A549 (cell line): ENCODE measurements at regions not wholly inside any gene's neighbourhood (a gene's known extent, or its start where the extent isn't known, plus 50 kb on each side); places are given as distances from the start of the nearest gene placed in this dataset.

Experiments used
- ATAC-seq, 2 experiments: fragments of 200-7000 bp in 1 of 2; fragments of >200 bp in 1 of 2; cut with Nextera tagmentation in 1 of 2; cut with Tn5 transposase in 1 of 2; 3 replicates each; pipeline versions ENCODE4 v1.8.0 to v1.9.1; 2018 to 2020; ENCODE audit warnings: mild to moderate bottlenecking in 1 of 2, moderate library complexity in 1 of 2
- CTCF ChIA-PET: fragments of 300-600 bp; sonication (Branson Sonifier 250); formaldehyde crosslinking; extraction: SDS; loops from one replicate; lab custom pipeline; 2021; ENCODE audit warnings: antibody characterized with exemption, inconsistent platforms; lab: Yijun Ruan, JAX
- POLR2A ChIA-PET: fragments of 350-600 bp; formaldehyde crosslinking; extraction: SDS; loops from one replicate; lab custom pipeline; 2021; ENCODE audit warnings: antibody characterized with exemption, inconsistent platforms; lab: Yijun Ruan, JAX
- DNase-seq, 2 experiments: peaks; one replicate each; pipeline versions ENCODE4 v3.0.0 to v3.0.0-alpha.2; 2011 to 2016; ENCODE audit warnings: low read depth in 1 of 2, low spot score in 1 of 2
- FAIRE-seq: peaks from 2 replicates; lab custom pipeline; 2011; peaks lifted over from hg19 to GRCh38; lab: Jason Lieb, UNC
- H3K27ac ChIP-seq, 2 experiments: fragments of >200 bp; sonication (Bioruptor Twin); formaldehyde crosslinking; 3 replicates each; pipeline ENCODE4 v1.5.1; 2016 to 2017
- H3K4me1 ChIP-seq: fragments of >200 bp; sonication (Bioruptor Twin); formaldehyde crosslinking; 3 replicates; pipeline ENCODE4 v1.6.1; 2016
- H3K4me2 ChIP-seq: fragments of >200 bp; sonication (Bioruptor Twin); formaldehyde crosslinking; 3 replicates; pipeline ENCODE4 v1.6.1; 2016
- H3K4me3 ChIP-seq: fragments of >200 bp; sonication (Bioruptor Twin); formaldehyde crosslinking; 3 replicates; pipeline ENCODE4 v1.5.1; 2016
- H3K9me3 ChIP-seq: fragments of >200 bp; sonication (Bioruptor Twin); formaldehyde crosslinking; 3 replicates; pipeline ENCODE4 v1.6.1; 2016
- BHLHE40 ChIP-seq: IDR thresholded peaks from 2 replicates; pipeline ENCODE4 v1.6.1; 2012; ENCODE audit warnings: low read depth, low read length, inconsistent platforms
- CHD2 ChIP-seq: fragments of 150-350 bp; IDR thresholded peaks from 2 replicates; pipeline ENCODE4 v1.6.1; 2014; ENCODE audit warnings: low read length; ENCODE audit not compliant: partially characterized antibody
- CTCF ChIP-seq: fragments of >200 bp; sonication (Bioruptor Twin); formaldehyde crosslinking; IDR thresholded peaks from 3 replicates; pipeline ENCODE4 v1.5.1; 2016
- E2F6 ChIP-seq: IDR thresholded peaks from 2 replicates; pipeline ENCODE4 v1.6.1; 2012; ENCODE audit warnings: low read depth, borderline replicate concordance
- EHF ChIP-seq: fragments of 250-450 bp; sonication (Bioruptor Pico); IDR thresholded peaks from 2 replicates; pipeline ENCODE4 v1.5.0; 2020; ENCODE audit warnings: mild to moderate bottlenecking
- EHMT2 ChIP-seq: fragments of 200-600 bp; sonication (generic); IDR thresholded peaks from 2 replicates; pipeline ENCODE4 v1.6.1; 2016; ENCODE audit warnings: antibody characterized with exemption, low read depth, mild to moderate bottlenecking, moderate library complexity
- EP300 ChIP-seq, 2 experiments: fragments of >200 bp; sonication (Bioruptor Twin); formaldehyde crosslinking; IDR thresholded peaks; 2 replicates in 1 of 2; 3 replicates in 1 of 2; pipeline ENCODE4 v1.6.1; 2016 to 2017
- ESRRA ChIP-seq: fragments of 150-350 bp; IDR thresholded peaks from 2 replicates; pipeline ENCODE4 v1.6.1; 2014; ENCODE audit warnings: mild to moderate bottlenecking, low read length, borderline replicate concordance
- GATA3 ChIP-seq: IDR thresholded peaks from 2 replicates; pipeline ENCODE4 v1.6.1; 2012; ENCODE audit warnings: borderline replicate concordance
- HEYL ChIP-seq: fragments of 250-450 bp; sonication (Bioruptor Pico); IDR thresholded peaks from 2 replicates; pipeline ENCODE4 v1.8.0; 2021; ENCODE audit warnings: mild to moderate bottlenecking, moderate library complexity
- HOXB13 ChIP-seq: fragments of 250-450 bp; sonication (Bioruptor Pico); IDR thresholded peaks from 2 replicates; pipeline ENCODE4 v1.5.0; 2020; ENCODE audit warnings: low read depth, mild to moderate bottlenecking, moderate library complexity
- JUNB ChIP-seq: fragments of >200 bp; sonication (Bioruptor Twin); formaldehyde crosslinking; IDR thresholded peaks from 2 replicates; pipeline ENCODE4 v1.6.1; 2016
- KDM1A ChIP-seq: fragments of 200-600 bp; sonication (generic); IDR thresholded peaks from 2 replicates; pipeline ENCODE4 v1.6.1; 2016; ENCODE audit warnings: low read depth, mild to moderate bottlenecking
- MAFK ChIP-seq: fragments of 450-650 bp; IDR thresholded peaks from 2 replicates; pipeline ENCODE4 v1.6.1; 2014; ENCODE audit not compliant: partially characterized antibody
- MAX ChIP-seq: IDR thresholded peaks from 2 replicates; pipeline ENCODE4 v1.6.1; 2012
- MAZ ChIP-seq: fragments of 150-350 bp; IDR thresholded peaks from 2 replicates; pipeline ENCODE4 v1.6.1; 2014; ENCODE audit warnings: antibody characterized with exemption, low read depth, low read length, borderline replicate concordance
- NFE2L2 ChIP-seq: fragments of 150-350 bp; conservative IDR thresholded peaks from 2 replicates; pipeline ENCODE4 v1.6.1; 2014; ENCODE audit warnings: low read length
- NPAS2 ChIP-seq: fragments of 250-450 bp; sonication (Bioruptor Pico); IDR thresholded peaks from 2 replicates; pipeline ENCODE4 v1.8.0; 2022; ENCODE audit warnings: mild to moderate bottlenecking, moderate library complexity, borderline replicate concordance
- POLR2AphosphoS2 ChIP-seq: conservative IDR thresholded peaks from 2 replicates; pipeline ENCODE4 v1.6.1; 2012; ENCODE audit warnings: low read length, improper control_type of control experiment, inconsistent platforms
- RARB ChIP-seq: fragments of 250-450 bp; sonication (Bioruptor Pico); IDR thresholded peaks from 2 replicates; pipeline ENCODE4 v1.8.0; 2021; ENCODE audit warnings: mild to moderate bottlenecking, moderate library complexity
- RNF2 ChIP-seq: fragments of 200-600 bp; sonication (generic); IDR thresholded peaks from 2 replicates; pipeline ENCODE4 v1.6.1; 2016; ENCODE audit warnings: low read depth, mild to moderate bottlenecking, antibody characterized with exemption, moderate library complexity, borderline replicate concordance
- SREBF2 ChIP-seq: fragments of 450-650 bp; IDR thresholded peaks from 2 replicates; pipeline ENCODE4 v1.6.1; 2014; ENCODE audit warnings: mild to moderate bottlenecking, moderate library complexity
- TFCP2L1 ChIP-seq: fragments of 250-450 bp; sonication (Bioruptor Pico); IDR thresholded peaks from 2 replicates; pipeline ENCODE4 v1.5.0; 2021; ENCODE audit warnings: mild to moderate bottlenecking
- ZFP36 ChIP-seq: fragments of 450-650 bp; IDR thresholded peaks from 2 replicates; pipeline ENCODE4 v1.6.1; 2014; ENCODE audit warnings: borderline replicate concordance; ENCODE audit not compliant: partially characterized antibody
- WGBS: methylation state at CpG from one replicate; pipeline ENCODE4 v1.1.6; 2017; ENCODE audit errors: missing lambda C conversion rate; 5-methylcytosine and 5-hydroxymethylcytosine counted together

- ChIA-PET POLR2A (no interaction called here), CTCF (interaction anchor here (0.6 kb wide), 1 partner anchor 178 kb away, joined by 5 read pairs; no protein-coding TSS in a partner anchor)
- Histone ChIP-seq H3K4me3 (no peak overlapping the region), H3K4me2 (no peak overlapping the region), H3K9me3 (no peaks in the 10 kb centered on the region; the same call in 2 of the 3 replicates), H3K4me1 (no peaks in the 10 kb centered on the region), H3K27ac (no peak overlapping the region)
- ATAC-seq (no peak), DNase-seq (no peak), FAIRE-seq (no peak)
- 2% methylated on average over 2 of the region's 2 CpGs for WGBS
- no peak for TF ChIP-seq MAZ
- no peak for TF ChIP-seq RARB (CRISPR knock-in tag)
- no peak for TF ChIP-seq MAX
- TF ChIP-seq EP300 (IDR thresholded peaks at IDR 0.05), result no peak
- TF ChIP-seq, all 56 proteins: peak for 0
Measured at GRCh38 chr13:56201834-56202233, 938.9 kb upstream of the PRR20A start.

- TF ChIP-seq ZFP36, result no peak
- TF ChIP-seq SREBF2, result no peak
- TF ChIP-seq MAFK, result no peak
- no peak for TF ChIP-seq POLR2AphosphoS2
- no peak for TF ChIP-seq ESRRA
- no peak for TF ChIP-seq RNF2
- no peak for TF ChIP-seq MAZ
- no peak for TF ChIP-seq BHLHE40
- TF ChIP-seq EHF, result no peak
- TF ChIP-seq CHD2, result no peak
- no peak for TF ChIP-seq E2F6
- TF ChIP-seq CTCF, result no peak
- no peak for TF ChIP-seq EHMT2
- no peak for TF ChIP-seq NFE2L2
- no peak for TF ChIP-seq GATA3
- TF ChIP-seq HEYL (CRISPR knock-in tag), result no peak
- TF ChIP-seq KDM1A, result no peak
- TF ChIP-seq HOXB13 (CRISPR knock-in tag), result no peak
- no peak for TF ChIP-seq NPAS2 (CRISPR knock-in tag)
- no peak for TF ChIP-seq JUNB
- Histone ChIP-seq H3K4me1 (no peaks in the 10 kb centered on the region), H3K27ac (no peak overlapping the region), H3K4me3 (no peak overlapping the region), H3K4me2 (no peak overlapping the region), H3K9me3 (no peaks in the 10 kb centered on the region)
- ATAC-seq, result no peak
- FAIRE-seq, result no peak
- no peak for DNase-seq
- ChIA-PET POLR2A (no interaction called here), CTCF (no interaction called here)
- 0% methylated on average over 1 of the region's 1 CpG for WGBS
Measured at GRCh38 chr13:56216221-56216620, 924.5 kb upstream of the PRR20A start.

GRCh38 chr13:56247692-56248091, 893.0 kb upstream of the PRR20A start:
- DNase-seq (no peak), FAIRE-seq (no peak), ATAC-seq (no peak)
- no peak for TF ChIP-seq BHLHE40
- TF ChIP-seq RARB (CRISPR knock-in tag), result no peak
- no peak for TF ChIP-seq TFCP2L1 (CRISPR knock-in tag)
- Histone ChIP-seq H3K9me3 (no peaks in the 10 kb centered on the region), H3K4me2 (no peak overlapping the region), H3K27ac (no peak overlapping the region), H3K4me3 (no peak overlapping the region), H3K4me1 (no peaks in the 10 kb centered on the region)
- ChIA-PET POLR2A (no interaction called here), CTCF (no interaction called here)
- 14% methylated on average over 2 of the region's 2 CpGs for WGBS
